Hematopoietic multipotent progenitor cell treated with erythropoietin and hydrocortisone succinate and interleukin-3 and kit ligand, for 17 days (in vitro differentiated cells): ENCODE measurements at regions not wholly inside any gene's neighbourhood (a gene's known extent, or its start where the extent isn't known, plus 50 kb on each side); places are given as distances from the start of the nearest gene placed in this dataset.
"Not testable (repeated sequence)": the region's sequence is repeated elsewhere in the genome, so short reads cannot be mapped to it uniquely, and the experiment has no call there.

Experiments used
- DNase-seq: peaks from one replicate; pipeline ENCODE4 v3.0.0-alpha.2; 2015; ENCODE audit warnings: low spot score

GRCh38 chr22:22193923-22194322 is 50.7 kb upstream of the VPREB1 start:
- no peak for DNase-seq

GRCh38 chr22:22193462-22193861 is 51.1 kb upstream of the VPREB1 start:
- DNase-seq, result not testable (repeated sequence)

- DNase-seq, result not testable (repeated sequence)
These were observed 51.6 kb upstream of the VPREB1 start for GRCh38 chr22:22193006-22193405.

- DNase-seq, result not testable (repeated sequence)
These were observed 54.8 kb upstream of the VPREB1 start for GRCh38 chr22:22189796-22190195.

- DNase-seq, result not testable (repeated sequence)
These were observed 56.7 kb upstream of the VPREB1 start for GRCh38 chr22:22187863-22188262.

GRCh38 chr22:22187299-22187698 is 57.3 kb upstream of the VPREB1 start:
- no peak for DNase-seq

- no peak for DNase-seq
These were observed 58.6 kb upstream of the VPREB1 start for GRCh38 chr22:22185844-22186499.

- DNase-seq, result no peak
These were observed 59.4 kb upstream of the VPREB1 start for GRCh38 chr22:22185217-22185616.

- DNase-seq, result no peak
These were observed 60.2 kb upstream of the VPREB1 start for GRCh38 chr22:22184277-22184807.

GRCh38 chr22:22182990-22183264 is 61.7 kb upstream of the VPREB1 start:
- DNase-seq, result no peak

GRCh38 chr22:22182218-22182989 is 62.2 kb upstream of the VPREB1 start:
- no peak for DNase-seq

GRCh38 chr22:22181341-22181850 is 63.2 kb upstream of the VPREB1 start:
- DNase-seq, result no peak

GRCh38 chr22:22180738-22181285 is 63.8 kb upstream of the VPREB1 start:
- no peak for DNase-seq

- no peak for DNase-seq
These were observed 64.7 kb upstream of the VPREB1 start for GRCh38 chr22:22179858-22180257.

- no peak for DNase-seq
These were observed 65.6 kb upstream of the VPREB1 start for GRCh38 chr22:22178992-22179391.

- no peak for DNase-seq
These were observed 66.1 kb upstream of the VPREB1 start for GRCh38 chr22:22178355-22178965.

GRCh38 chr22:22176929-22177616 is 67.5 kb upstream of the VPREB1 start:
- DNase-seq, result no peak

GRCh38 chr22:22172896-22173628 is 71.5 kb upstream of the VPREB1 start:
- not testable (repeated sequence) for DNase-seq

GRCh38 chr22:22171357-22172218 is 73.0 kb upstream of the VPREB1 start:
- DNase-seq, result no peak

GRCh38 chr22:22169923-22170322 is 74.7 kb upstream of the VPREB1 start:
- no peak for DNase-seq
